Progenitor cell of endocrine pancreas (in vitro differentiated cells): ENCODE measurements at regions not wholly inside any gene's neighbourhood (a gene's known extent, or its start where the extent isn't known, plus 50 kb on each side); places are given as distances from the start of the nearest gene placed in this dataset.

Source experiments
- DNase-seq: peaks from one replicate; pipeline ENCODE4 v3.0.0; 2021; ENCODE audit warnings: low spot score; ENCODE audit not compliant: unreplicated experiment
- H3K27ac Mint-ChIP-seq: 2 replicates; pipeline ENCODE4 v1.8.0; 2021; ENCODE audit warnings: mild to moderate bottlenecking, moderate library complexity, mixed read lengths
- H3K27me3 Mint-ChIP-seq: 2 replicates; pipeline ENCODE4 v1.8.0; 2021; ENCODE audit warnings: mixed read lengths
- H3K36me3 Mint-ChIP-seq: 2 replicates; pipeline ENCODE4 v1.8.0; 2022; ENCODE audit warnings: mixed read lengths; ENCODE audit not compliant: insufficient read depth
- H3K4me1 Mint-ChIP-seq: 2 replicates; pipeline ENCODE4 v1.8.0; 2021; ENCODE audit warnings: low read depth, mixed read lengths
- H3K4me3 Mint-ChIP-seq: 2 replicates; pipeline ENCODE4 v1.8.0; 2021; ENCODE audit warnings: low read depth, mild to moderate bottlenecking, moderate library complexity, mixed read lengths
- H3K9me3 Mint-ChIP-seq: 2 replicates; pipeline ENCODE4 v1.8.0; 2021; ENCODE audit warnings: low read depth, mixed read lengths
- CTCF ChIP-seq: fragments of 200-600 bp; sonication (generic); IDR thresholded peaks from one replicate; pipeline ENCODE4 v1.5.0; 2021; ENCODE audit warnings: antibody characterized with exemption, mild to moderate bottlenecking; ENCODE audit not compliant: unreplicated experiment

- H3K4me3 Mint-ChIP-seq, result no peak overlapping the region
- H3K27me3 Mint-ChIP-seq, result peaks cover 15% of the 10 kb centered on the region
- no peaks in the 10 kb centered on the region for H3K4me1 Mint-ChIP-seq
- no peak overlapping the region for H3K27ac Mint-ChIP-seq
- no peaks in the 10 kb centered on the region for H3K36me3 Mint-ChIP-seq
- no peaks in the 10 kb centered on the region for H3K9me3 Mint-ChIP-seq
- DNase-seq, result no peak
- TF ChIP-seq CTCF, result no peak
Measured at GRCh38 chr16:64892835-64893785, 228.8 kb downstream of the CDH11 start.

GRCh38 chr16:64889446-64889845, 232.4 kb downstream of the CDH11 start:
- Mint-ChIP-seq H3K4me3 (no peak overlapping the region), H3K9me3 (no peaks in the 10 kb centered on the region), H3K27ac (no peak overlapping the region), H3K4me1 (no peaks in the 10 kb centered on the region), H3K27me3 (peaks cover 8% of the 10 kb centered on the region), H3K36me3 (no peaks in the 10 kb centered on the region)
- no peak for DNase-seq
- TF ChIP-seq CTCF, result no peak

GRCh38 chr16:64887651-64888050, 234.2 kb downstream of the CDH11 start:
- no peak overlapping the region for H3K27ac Mint-ChIP-seq
- H3K27me3 Mint-ChIP-seq, result peaks cover 2% of the 10 kb centered on the region
- no peak for DNase-seq
- no peak for TF ChIP-seq CTCF
- no peaks in the 10 kb centered on the region for H3K9me3 Mint-ChIP-seq
- no peak overlapping the region for H3K4me3 Mint-ChIP-seq
- H3K36me3 Mint-ChIP-seq, result no peaks in the 10 kb centered on the region
- no peaks in the 10 kb centered on the region for H3K4me1 Mint-ChIP-seq

- H3K4me3 Mint-ChIP-seq, result no peak overlapping the region
- H3K9me3 Mint-ChIP-seq, result peaks cover 1% of the 10 kb centered on the region
- H3K36me3 Mint-ChIP-seq, result no peaks in the 10 kb centered on the region
- no peak for DNase-seq
- TF ChIP-seq CTCF, result no peak
- H3K27ac Mint-ChIP-seq, result no peak overlapping the region
- peaks cover 3% of the 10 kb centered on the region for H3K4me1 Mint-ChIP-seq
- peaks cover 2% of the 10 kb centered on the region for H3K27me3 Mint-ChIP-seq
Measured at GRCh38 chr16:64882078-64882784, 239.6 kb downstream of the CDH11 start.

GRCh38 chr16:64880994-64881393, 240.9 kb downstream of the CDH11 start:
- Mint-ChIP-seq H3K27me3 (no peaks in the 10 kb centered on the region), H3K36me3 (no peaks in the 10 kb centered on the region), H3K4me1 (peaks cover 3% of the 10 kb centered on the region), H3K27ac (no peak overlapping the region), H3K4me3 (no peak overlapping the region), H3K9me3 (peaks cover 6% of the 10 kb centered on the region)
- TF ChIP-seq CTCF, result no peak
- DNase-seq, result no peak
